Natural killer cell (primary cell): ENCODE measurements at regions not wholly inside any gene's neighbourhood (a gene's known extent, or its start where the extent isn't known, plus 50 kb on each side); places are given as distances from the start of the nearest gene placed in this dataset.

Experiments used
- ATAC-seq, 3 donors: fragments of 150-1000 bp in 2 of 3; fragments of 200-7000 bp in 1 of 3; cut with Tn5 transposase; 1 replicate in 1 of 3; 2 replicates in 2 of 3; pipeline ENCODE4 v1.10.0; 2021; ENCODE audit warnings: mild to moderate bottlenecking in 2 of 3, moderate library complexity in 2 of 3
- DNase-seq, 2 donors: peaks; one replicate each; pipeline versions ENCODE4 v3.0.0 to v3.0.0-alpha.2; 2013 to 2021; ENCODE audit warnings: mixed read lengths in 1 of 2
- H3K27ac ChIP-seq: one replicate; pipeline ENCODE4 v1.5.1; 2013; ENCODE audit warnings: mild to moderate bottlenecking, low read length
- H3K27me3 ChIP-seq: one replicate; pipeline ENCODE4 v1.6.1; 2013; ENCODE audit warnings: low read length; ENCODE audit not compliant: control insufficient read depth, insufficient read depth
- H3K36me3 ChIP-seq: one replicate; pipeline ENCODE4 v1.6.1; 2013; ENCODE audit warnings: low read length; ENCODE audit not compliant: control insufficient read depth, insufficient read depth
- H3K4me1 ChIP-seq: one replicate; pipeline ENCODE4 v1.6.1; 2013; ENCODE audit warnings: low read length; ENCODE audit not compliant: control insufficient read depth, insufficient read depth
- H3K4me3 ChIP-seq: one replicate; pipeline ENCODE4 v1.5.1; 2013; ENCODE audit warnings: low read length
- H3K9me3 ChIP-seq: one replicate; pipeline ENCODE4 v1.6.1; 2013; ENCODE audit warnings: low read length; ENCODE audit not compliant: control insufficient read depth, insufficient read depth
- H3K27ac Mint-ChIP-seq, 2 donors: one replicate each; pipeline ENCODE4 v1.8.0; 2022; ENCODE audit warnings: mild to moderate bottlenecking in 2 of 2, mixed read lengths in 2 of 2, moderate library complexity in 1 of 2
- H3K27me3 Mint-ChIP-seq, 2 donors: one replicate each; pipeline ENCODE4 v1.8.0; 2022; ENCODE audit warnings: low read depth in 2 of 2, mixed read lengths in 2 of 2
- H3K36me3 Mint-ChIP-seq: one replicate; pipeline ENCODE4 v1.8.0; 2022; ENCODE audit warnings: mixed read lengths
- H3K4me1 Mint-ChIP-seq, 2 donors: one replicate each; pipeline ENCODE4 v1.8.0; 2022; ENCODE audit warnings: mixed read lengths in 2 of 2
- H3K4me3 Mint-ChIP-seq: one replicate; pipeline ENCODE4 v1.8.0; 2022; ENCODE audit warnings: mild to moderate bottlenecking, moderate library complexity, mixed read lengths
- H3K9me3 Mint-ChIP-seq, 2 donors: one replicate each; pipeline ENCODE4 v1.8.0; 2022; ENCODE audit warnings: mixed read lengths in 2 of 2
- WGBS: methylation state at CpG from one replicate; pipeline ENCODE4 v1.1.7; 2013; ENCODE audit warnings: missing lambda C conversion rate; ENCODE audit not compliant: insufficient coverage; 5-methylcytosine and 5-hydroxymethylcytosine counted together
- intact Hi-C: fragments of 100-400 bp; cut with micrococcal nuclease; formaldehyde crosslinking; loops from one replicate; pipeline ENCODE4 v1.14.2; 2022
- TF ChIP-seq, protein P1 (sequence below): fragments of 200-600 bp; IDR thresholded peaks from one replicate; pipeline ENCODE4 v1.8.0; 2022; ENCODE audit warnings: antibody characterized with exemption

DNA sequence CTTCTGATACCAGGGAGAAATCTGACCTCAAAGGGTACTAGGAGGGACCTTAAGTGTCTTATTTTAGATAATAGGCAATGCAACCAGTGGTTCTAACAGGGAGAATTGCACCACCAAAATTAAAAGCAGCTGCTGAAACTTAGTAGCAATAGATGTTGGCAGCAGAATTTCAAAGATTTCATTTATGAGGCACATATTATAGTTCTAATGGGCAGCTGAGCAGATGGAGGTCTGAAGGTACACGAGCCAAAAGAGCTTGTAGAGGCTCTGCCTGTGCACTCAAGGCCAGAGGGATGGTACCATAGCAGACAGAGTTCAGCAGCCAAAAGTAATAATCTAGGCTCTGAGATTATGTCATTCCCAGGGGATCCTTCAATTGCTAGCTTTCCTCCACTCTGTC, 87.3 kb upstream of the NCKAP5 start:
- WGBS: 48% methylated on average over 1 of the region's 1 CpG
- Mint-ChIP-seq H3K9me3 (peaks cover 3 to 13% of the 10 kb centered on the region in 2 donors), H3K4me1 (no peaks in the 10 kb centered on the region), H3K4me3 (no peak overlapping the region), H3K27ac (no peak overlapping the region), H3K36me3 (no peaks in the 10 kb centered on the region), H3K27me3 (no peaks in the 10 kb centered on the region)
- Histone ChIP-seq H3K27ac (no peak overlapping the region), H3K4me1 (no peaks in the 10 kb centered on the region), H3K9me3 (peaks cover under 1% of the 10 kb centered on the region), H3K27me3 (no peaks in the 10 kb centered on the region), H3K4me3 (no peak overlapping the region), H3K36me3 (no peaks in the 10 kb centered on the region)
- TF ChIP-seq, protein P1, sequence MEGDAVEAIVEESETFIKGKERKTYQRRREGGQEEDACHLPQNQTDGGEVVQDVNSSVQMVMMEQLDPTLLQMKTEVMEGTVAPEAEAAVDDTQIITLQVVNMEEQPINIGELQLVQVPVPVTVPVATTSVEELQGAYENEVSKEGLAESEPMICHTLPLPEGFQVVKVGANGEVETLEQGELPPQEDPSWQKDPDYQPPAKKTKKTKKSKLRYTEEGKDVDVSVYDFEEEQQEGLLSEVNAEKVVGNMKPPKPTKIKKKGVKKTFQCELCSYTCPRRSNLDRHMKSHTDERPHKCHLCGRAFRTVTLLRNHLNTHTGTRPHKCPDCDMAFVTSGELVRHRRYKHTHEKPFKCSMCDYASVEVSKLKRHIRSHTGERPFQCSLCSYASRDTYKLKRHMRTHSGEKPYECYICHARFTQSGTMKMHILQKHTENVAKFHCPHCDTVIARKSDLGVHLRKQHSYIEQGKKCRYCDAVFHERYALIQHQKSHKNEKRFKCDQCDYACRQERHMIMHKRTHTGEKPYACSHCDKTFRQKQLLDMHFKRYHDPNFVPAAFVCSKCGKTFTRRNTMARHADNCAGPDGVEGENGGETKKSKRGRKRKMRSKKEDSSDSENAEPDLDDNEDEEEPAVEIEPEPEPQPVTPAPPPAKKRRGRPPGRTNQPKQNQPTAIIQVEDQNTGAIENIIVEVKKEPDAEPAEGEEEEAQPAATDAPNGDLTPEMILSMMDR: no peak
- DNase-seq: no peak
- intact Hi-C loops: no loop called here
- no peak for ATAC-seq

DNA sequence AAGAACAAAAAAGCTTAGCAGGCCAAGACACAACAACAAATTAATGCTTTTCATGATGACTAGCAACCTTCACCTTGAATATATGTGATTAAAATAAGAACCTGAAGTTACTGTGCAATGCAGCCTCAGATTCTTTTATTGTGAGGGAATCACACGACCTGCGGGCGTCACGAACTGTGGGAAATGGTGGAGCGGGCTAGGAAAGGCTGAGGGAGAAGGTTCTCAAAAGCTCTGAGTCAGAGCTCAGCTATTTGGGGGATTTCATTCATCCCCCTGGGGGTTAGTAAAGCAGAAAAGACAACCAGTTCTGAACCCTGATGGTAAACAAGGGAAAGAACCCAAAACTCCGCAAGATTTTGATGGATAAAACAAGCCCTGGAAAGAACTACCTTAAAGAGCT, 89.3 kb upstream of the NCKAP5 start:
- no peak for DNase-seq
- Histone ChIP-seq H3K27me3 (no peaks in the 10 kb centered on the region), H3K36me3 (no peaks in the 10 kb centered on the region), H3K27ac (no peak overlapping the region), H3K9me3 (no peaks in the 10 kb centered on the region), H3K4me3 (no peak overlapping the region), H3K4me1 (no peaks in the 10 kb centered on the region)
- 91% methylated on average over 6 of the region's 6 CpGs for WGBS
- Mint-ChIP-seq H3K9me3 (peaks cover 3 to 12% of the 10 kb centered on the region in 2 donors), H3K36me3 (no peaks in the 10 kb centered on the region), H3K4me1 (no peaks in the 10 kb centered on the region), H3K27me3 (no peaks in the 10 kb centered on the region), H3K27ac (no peak overlapping the region), H3K4me3 (no peak overlapping the region)
- intact Hi-C loops: no loop called here
- ATAC-seq: no peak
- TF ChIP-seq, protein P1: no peak

DNA sequence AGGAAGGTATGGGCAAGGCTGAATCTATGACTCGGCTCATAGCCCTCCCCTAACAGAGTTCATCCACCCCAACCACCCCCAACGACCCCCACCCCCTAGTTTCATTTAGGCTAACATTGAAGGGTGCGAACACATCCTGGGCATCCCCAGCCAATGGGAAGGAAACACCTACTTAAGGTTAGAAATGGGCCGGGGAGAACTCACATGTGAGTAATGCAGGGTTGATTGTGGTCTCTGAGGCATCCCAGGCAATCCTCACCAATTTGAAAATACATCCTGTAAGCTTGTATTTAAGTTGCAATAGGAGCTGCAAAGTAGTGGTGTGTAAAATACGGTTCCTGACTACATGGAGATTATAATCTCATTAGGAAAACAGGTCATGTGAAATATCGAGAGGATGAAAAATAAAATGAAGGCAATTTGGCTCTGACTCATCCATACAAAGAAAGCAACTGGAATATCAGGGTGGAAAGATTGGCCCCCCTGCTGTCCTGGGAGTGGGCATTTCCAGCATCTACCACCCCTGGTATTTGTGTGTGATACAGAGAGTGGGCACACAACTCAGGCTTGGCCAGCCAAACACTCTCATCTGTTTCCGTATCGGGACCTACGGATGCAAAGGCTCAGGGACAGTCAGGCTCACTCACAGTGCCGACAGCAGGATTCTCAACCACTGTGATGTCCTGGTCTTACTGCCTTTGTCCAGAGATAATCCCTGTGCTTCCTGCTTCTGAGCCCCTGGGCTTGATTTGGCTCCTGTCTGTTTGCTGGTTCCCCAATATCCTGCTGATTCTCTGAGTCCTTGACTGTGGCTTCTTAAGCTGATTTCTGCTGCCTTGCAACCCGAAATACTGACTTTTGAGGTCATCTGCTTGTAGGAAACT, 90.0 kb upstream of the NCKAP5 start:
- TF ChIP-seq, protein P1: no peak
- H3K36me3 Mint-ChIP-seq: no peaks in the 10 kb centered on the region
- H3K9me3 Mint-ChIP-seq: peaks cover 3 to 8% of the 10 kb centered on the region in 2 donors
- no peaks in the 10 kb centered on the region for H3K27me3 ChIP-seq
- intact Hi-C loops: no loop called here
- no peaks in the 10 kb centered on the region for H3K4me1 ChIP-seq
- WGBS: 79% methylated on average over 9 of the region's 11 CpGs
- H3K9me3 ChIP-seq: no peaks in the 10 kb centered on the region
- no peaks in the 10 kb centered on the region for H3K27me3 Mint-ChIP-seq
- no peak overlapping the region for H3K27ac Mint-ChIP-seq
- H3K27ac ChIP-seq: no peak overlapping the region
- ATAC-seq (no peak), DNase-seq (no peak)
- no peaks in the 10 kb centered on the region for H3K36me3 ChIP-seq
- no peak overlapping the region for H3K4me3 Mint-ChIP-seq
- no peaks in the 10 kb centered on the region for H3K4me1 Mint-ChIP-seq
- H3K4me3 ChIP-seq: no peak overlapping the region

DNA sequence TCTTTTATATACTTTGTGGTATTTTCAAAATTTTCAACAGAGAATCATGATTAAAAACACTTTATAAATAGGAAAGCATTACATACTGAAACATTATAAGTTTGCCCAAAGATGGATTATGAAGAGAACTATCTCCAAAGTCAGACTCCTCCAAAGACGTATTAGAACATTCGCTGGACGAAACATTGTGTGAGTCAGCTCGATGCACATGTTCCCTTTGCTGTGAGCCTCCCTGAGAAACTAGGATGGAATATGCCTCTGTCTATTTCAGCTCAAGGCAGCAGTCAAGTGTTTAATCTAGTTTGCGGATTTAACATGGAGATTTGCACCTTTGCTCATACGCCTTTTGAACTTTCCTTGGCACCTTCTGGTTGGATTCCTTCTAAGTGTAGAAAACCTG, 92.2 kb upstream of the NCKAP5 start:
- Histone ChIP-seq H3K27me3 (no peaks in the 10 kb centered on the region), H3K36me3 (no peaks in the 10 kb centered on the region), H3K27ac (no peak overlapping the region), H3K4me1 (no peaks in the 10 kb centered on the region), H3K4me3 (no peak overlapping the region), H3K9me3 (no peaks in the 10 kb centered on the region)
- peaks cover 6 to 12% of the 10 kb centered on the region in 2 donors for H3K9me3 Mint-ChIP-seq
- H3K4me3 Mint-ChIP-seq: no peak overlapping the region
- TF ChIP-seq, protein P1: no peak
- no peak for ATAC-seq
- intact Hi-C loops: no loop called here
- no peak for DNase-seq
- no peak overlapping the region for H3K27ac Mint-ChIP-seq
- no peaks in the 10 kb centered on the region for H3K4me1 Mint-ChIP-seq
- H3K27me3 Mint-ChIP-seq: no peaks in the 10 kb centered on the region
- no peaks in the 10 kb centered on the region for H3K36me3 Mint-ChIP-seq
- 95% methylated on average over 6 of the region's 6 CpGs for WGBS
